Effector memory CD8-positive, alpha-beta T cell (primary cell): ENCODE measurements at regions not wholly inside any gene's neighbourhood (a gene's known extent, or its start where the extent isn't known, plus 50 kb on each side); places are given as distances from the start of the nearest gene placed in this dataset.

Experiments used
- ATAC-seq: fragments of 150-1000 bp; cut with Tn5 transposase; replicated peaks from 2 replicates; pipeline ENCODE4 v1.10.0; 2021; ENCODE audit warnings: mild to moderate bottlenecking, moderate library complexity
- DNase-seq, 3 experiments: peaks; one replicate each; pipeline ENCODE4 v3.0.0; 2021
- H3K27ac Mint-ChIP-seq, 2 donors: one replicate each; pipeline ENCODE4 v1.8.0; 2022; ENCODE audit warnings: mild to moderate bottlenecking in 2 of 2, mixed read lengths in 2 of 2, moderate library complexity in 2 of 2
- H3K27me3 Mint-ChIP-seq, 2 donors: one replicate each; pipeline ENCODE4 v1.8.0; 2022; ENCODE audit warnings: mixed read lengths in 2 of 2
- H3K36me3 Mint-ChIP-seq: one replicate; pipeline ENCODE4 v1.8.0; 2022; ENCODE audit warnings: mild to moderate bottlenecking, moderate library complexity, mixed read lengths; ENCODE audit not compliant: insufficient read depth
- H3K4me1 Mint-ChIP-seq, 2 donors: one replicate each; pipeline ENCODE4 v1.8.0; 2022; ENCODE audit warnings: low read depth in 2 of 2, mixed read lengths in 2 of 2
- H3K4me3 Mint-ChIP-seq, 2 donors: one replicate each; pipeline ENCODE4 v1.8.0; 2022; ENCODE audit warnings: mild to moderate bottlenecking in 2 of 2, mixed read lengths in 2 of 2, moderate library complexity in 2 of 2
- H3K9me3 Mint-ChIP-seq, 2 donors: one replicate each; pipeline ENCODE4 v1.8.0; 2022; ENCODE audit warnings: mixed read lengths in 2 of 2

- ATAC-seq = no peak
- Mint-ChIP-seq H3K27ac (no peak overlapping the region), H3K9me3 (no peaks in the 10 kb centered on the region)
Observed at GRCh38 chr3:46080969-46081345, 53.7 kb upstream of the XCR1 start.

GRCh38 chr3:46080124-46080968 is 53.1 kb upstream of the XCR1 start:
- no peak for ATAC-seq
- Mint-ChIP-seq H3K36me3 (no peaks in the 10 kb centered on the region), H3K9me3 (no peaks in the 10 kb centered on the region), H3K27me3 (no peaks in the 10 kb centered on the region), H3K4me1 (peaks cover 14 to 16% of the 10 kb centered on the region in 2 donors), H3K27ac (no peak overlapping the region), H3K4me3 (no peak overlapping the region)
- DNase-seq = no peak

More at GRCh38 chr3:46080969-46081345, 53.7 kb upstream of the XCR1 start:
- Mint-ChIP-seq H3K4me3 (no peak overlapping the region), H3K36me3 (no peaks in the 10 kb centered on the region), H3K4me1 (peaks cover 11 to 14% of the 10 kb centered on the region in 2 donors), H3K27me3 (no peaks in the 10 kb centered on the region)
- no peak for DNase-seq

- Mint-ChIP-seq H3K4me3 (peak overlapping the region; percentile 41 to 44), H3K9me3 (no peaks in the 10 kb centered on the region), H3K27ac (no peak overlapping the region), H3K4me1 (peaks cover 16% of the 10 kb centered on the region in 2 donors), H3K27me3 (no peaks in the 10 kb centered on the region), H3K36me3 (no peaks in the 10 kb centered on the region)
- DNase-seq (peak; percentile 87 to 92 (median 90)), ATAC-seq (peak; percentile 100)
Observed at GRCh38 chr3:46078712-46079400, 51.6 kb upstream of the XCR1 start.
